Activated T-helper 1 cell treated with anti-CD3 and anti-CD28 coated beads, Interleukin-12 subunit alpha, Interleukin-12 subunit beta, Interleukin-2, Interleukin-4 antibody, amounts not matched to agents 30 ng/mL and 10 ng/mL and 1 ng/mL, durations not matched to agents 14 hours and 24 hours and 36 hours (primary cell): ENCODE measurements at regions not wholly inside any gene's neighbourhood (a gene's known extent, or its start where the extent isn't known, plus 50 kb on each side); places are given as distances from the start of the nearest gene placed in this dataset.

Experiments used
- DNase-seq: peaks from one replicate; pipeline ENCODE4 v3.0.0; 2021; ENCODE audit warnings: low spot score
- H3K27ac Mint-ChIP-seq: one replicate; pipeline ENCODE4 v1.8.0; 2021; ENCODE audit warnings: mild to moderate bottlenecking, mixed read lengths
- H3K27me3 Mint-ChIP-seq: one replicate; pipeline ENCODE4 v1.8.0; 2022; ENCODE audit warnings: mild to moderate bottlenecking, moderate library complexity, mixed read lengths; ENCODE audit not compliant: insufficient read depth
- H3K36me3 Mint-ChIP-seq: one replicate; pipeline ENCODE4 v1.8.0; 2021; ENCODE audit warnings: low read depth, mixed read lengths
- H3K4me1 Mint-ChIP-seq: one replicate; pipeline ENCODE4 v1.8.0; 2021; ENCODE audit warnings: low read depth, mixed read lengths
- H3K4me3 Mint-ChIP-seq: one replicate; pipeline ENCODE4 v1.8.0; 2021; ENCODE audit warnings: mild to moderate bottlenecking, moderate library complexity, mixed read lengths
- H3K9me3 Mint-ChIP-seq: one replicate; pipeline ENCODE4 v1.8.0; 2021; ENCODE audit warnings: mixed read lengths
- intact Hi-C: fragments of 100-400 bp; cut with micrococcal nuclease; formaldehyde crosslinking; loops from one replicate; pipeline ENCODE4 v1.15.1; 2024

- no peak for DNase-seq
- H3K27ac Mint-ChIP-seq, result no peak overlapping the region
- H3K4me3 Mint-ChIP-seq, result no peak overlapping the region
- H3K27me3 Mint-ChIP-seq, result no peaks in the 10 kb centered on the region
- H3K9me3 Mint-ChIP-seq, result no peaks in the 10 kb centered on the region
- no peaks in the 10 kb centered on the region for H3K36me3 Mint-ChIP-seq
- no peaks in the 10 kb centered on the region for H3K4me1 Mint-ChIP-seq
- intact Hi-C loops, result no loop called here
These were observed 68.3 kb upstream of the SLC6A6 start for GRCh38 chr3:14334136-14334535.

GRCh38 chr3:14334936-14335335 lies 67.5 kb upstream of the SLC6A6 start:
- H3K4me3 Mint-ChIP-seq, result no peak overlapping the region
- H3K27me3 Mint-ChIP-seq, result peaks cover 2% of the 10 kb centered on the region
- intact Hi-C loops, result no loop called here
- DNase-seq, result no peak
- H3K36me3 Mint-ChIP-seq, result no peaks in the 10 kb centered on the region
- H3K4me1 Mint-ChIP-seq, result no peaks in the 10 kb centered on the region
- no peaks in the 10 kb centered on the region for H3K9me3 Mint-ChIP-seq
- no peak overlapping the region for H3K27ac Mint-ChIP-seq

DNA sequence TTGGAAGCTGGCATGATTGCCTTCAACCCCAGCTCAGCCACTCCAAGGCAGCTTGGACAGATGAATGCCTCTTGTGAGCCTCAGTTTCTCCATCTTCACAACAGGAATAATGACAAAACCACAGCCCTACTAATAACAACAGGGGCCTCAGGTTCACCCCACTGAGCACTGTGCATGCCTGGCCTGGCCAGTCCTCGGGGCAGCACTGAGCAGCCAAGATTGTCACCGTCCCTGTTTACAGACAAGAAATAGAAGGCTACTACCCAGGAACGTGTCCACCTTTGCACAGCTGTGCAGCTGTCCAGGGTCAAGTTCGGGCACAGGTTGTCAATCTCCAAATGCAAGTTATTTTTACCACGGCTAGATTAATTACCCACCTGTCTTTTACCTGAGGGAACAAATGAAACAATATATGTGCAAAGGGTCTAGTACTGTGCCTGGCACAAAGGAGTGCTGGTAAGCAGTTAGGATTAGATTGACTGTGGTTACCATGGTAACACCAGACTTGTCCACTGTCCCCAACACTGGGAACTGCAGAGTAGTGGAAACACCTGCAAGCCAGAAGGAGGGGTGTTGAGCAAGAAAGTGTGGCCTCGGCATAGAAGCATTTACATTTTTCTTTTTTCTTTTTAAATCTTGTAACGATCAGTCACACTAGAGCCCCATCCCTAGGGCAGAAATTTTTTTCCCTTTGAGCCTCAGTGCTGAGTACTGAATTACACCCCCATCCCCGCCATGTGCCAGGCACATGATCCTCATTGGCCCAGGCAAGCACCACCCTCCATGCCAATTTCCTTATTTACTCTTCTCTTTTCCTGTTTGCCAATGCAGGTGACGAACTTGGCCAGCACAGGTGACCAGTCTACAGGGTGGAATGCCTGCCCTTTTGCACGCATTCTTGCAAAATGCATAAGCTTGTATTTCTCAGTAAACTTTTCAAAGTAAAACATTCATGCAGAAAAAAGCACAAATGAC lies 66.3 kb upstream of the SLC6A6 start:
- intact Hi-C loops, result no loop called here
- Mint-ChIP-seq H3K4me3 (no peak overlapping the region), H3K27ac (no peak overlapping the region), H3K4me1 (no peaks in the 10 kb centered on the region), H3K9me3 (no peaks in the 10 kb centered on the region), H3K36me3 (no peaks in the 10 kb centered on the region), H3K27me3 (peaks cover 2% of the 10 kb centered on the region)
- no peak for DNase-seq

DNA sequence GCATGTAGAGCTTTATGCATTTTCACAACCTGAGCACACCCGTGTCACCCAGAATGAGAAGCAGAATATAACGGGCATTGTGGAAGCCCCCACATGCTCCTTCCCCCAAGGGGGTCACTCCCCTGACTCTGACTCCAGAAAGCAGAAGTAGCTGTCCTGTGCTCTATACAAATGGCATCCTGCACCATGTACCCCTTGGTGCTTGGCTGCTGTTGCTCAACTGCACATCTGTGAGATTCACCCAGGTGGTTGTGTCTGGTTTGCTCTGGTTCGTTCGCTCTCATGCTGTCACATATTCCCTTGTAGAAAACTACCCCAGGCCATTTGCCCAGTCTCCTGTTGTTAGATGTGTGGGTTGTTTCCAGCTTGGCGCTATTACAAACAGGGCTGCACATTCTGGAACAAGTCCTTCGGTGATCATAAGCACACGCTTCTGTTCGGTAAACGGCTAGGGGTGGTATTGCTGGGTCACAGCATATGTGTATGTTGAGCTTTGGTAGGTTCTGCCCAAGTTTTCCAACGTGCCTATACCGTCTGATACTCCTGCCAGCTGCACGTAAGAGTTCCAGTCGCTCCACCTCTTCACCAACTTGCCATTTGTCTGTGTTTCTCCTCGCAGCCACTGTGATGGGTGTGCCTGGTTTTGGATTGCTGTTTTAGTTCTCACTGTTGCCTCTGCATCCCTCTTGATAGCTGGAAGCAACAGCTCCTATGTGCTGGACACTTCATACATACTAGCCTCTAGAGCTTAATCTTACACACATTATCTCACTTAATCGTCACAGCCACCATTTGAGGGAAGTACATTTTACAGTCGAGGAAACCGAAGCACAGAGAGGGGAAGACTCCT lies 65.4 kb upstream of the SLC6A6 start:
- no peak for DNase-seq
- Mint-ChIP-seq H3K27ac (no peak overlapping the region), H3K4me1 (no peaks in the 10 kb centered on the region), H3K4me3 (no peak overlapping the region), H3K36me3 (no peaks in the 10 kb centered on the region), H3K9me3 (no peaks in the 10 kb centered on the region), H3K27me3 (peaks cover 2% of the 10 kb centered on the region)
- intact Hi-C loops, result no loop called here

- Mint-ChIP-seq H3K27ac (no peak overlapping the region), H3K4me1 (no peaks in the 10 kb centered on the region), H3K9me3 (no peaks in the 10 kb centered on the region), H3K27me3 (peaks cover 2% of the 10 kb centered on the region), H3K36me3 (no peaks in the 10 kb centered on the region), H3K4me3 (no peak overlapping the region)
- intact Hi-C loops, result no loop called here
- DNase-seq, result no peak
These were observed 64.6 kb upstream of the SLC6A6 start for GRCh38 chr3:14337828-14338227.

DNA sequence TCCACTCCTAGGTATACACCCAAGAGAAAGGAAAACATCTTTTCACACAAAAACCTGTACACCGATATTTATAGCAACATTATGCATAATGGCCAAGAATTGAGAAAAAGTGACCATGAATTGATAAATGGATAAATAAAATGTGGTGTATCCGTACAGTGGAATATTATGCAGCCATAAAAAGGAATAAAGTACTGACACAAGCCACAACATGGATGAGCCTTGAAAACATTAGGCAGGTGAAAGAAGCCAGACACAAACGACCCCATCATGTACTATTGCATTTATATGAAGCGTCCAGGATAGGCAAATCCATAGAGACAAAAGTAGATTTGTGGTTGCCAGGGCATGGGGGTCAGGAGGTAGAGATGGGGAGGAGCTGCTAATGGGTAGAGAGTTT lies 64.2 kb upstream of the SLC6A6 start:
- H3K9me3 Mint-ChIP-seq, result no peaks in the 10 kb centered on the region
- no peak overlapping the region for H3K4me3 Mint-ChIP-seq
- no peak for DNase-seq
- no peaks in the 10 kb centered on the region for H3K4me1 Mint-ChIP-seq
- H3K27me3 Mint-ChIP-seq, result peaks cover 2% of the 10 kb centered on the region
- H3K27ac Mint-ChIP-seq, result no peak overlapping the region
- intact Hi-C loops, result no loop called here
- no peaks in the 10 kb centered on the region for H3K36me3 Mint-ChIP-seq

- intact Hi-C loops, result no loop called here
- Mint-ChIP-seq H3K9me3 (no peaks in the 10 kb centered on the region), H3K4me1 (no peaks in the 10 kb centered on the region), H3K36me3 (no peaks in the 10 kb centered on the region), H3K27me3 (peaks cover 2% of the 10 kb centered on the region), H3K4me3 (no peak overlapping the region), H3K27ac (no peak overlapping the region)
- no peak for DNase-seq
These were observed 63.4 kb upstream of the SLC6A6 start for GRCh38 chr3:14338898-14339458.

GRCh38 chr3:14340960-14341708 lies 61.3 kb upstream of the SLC6A6 start:
- H3K27me3 Mint-ChIP-seq, result peaks cover 7% of the 10 kb centered on the region
- H3K4me3 Mint-ChIP-seq, result no peak overlapping the region
- intact Hi-C loops, result no loop called here
- H3K4me1 Mint-ChIP-seq, result no peaks in the 10 kb centered on the region
- H3K36me3 Mint-ChIP-seq, result no peaks in the 10 kb centered on the region
- no peak for DNase-seq
- H3K27ac Mint-ChIP-seq, result no peak overlapping the region
- H3K9me3 Mint-ChIP-seq, result no peaks in the 10 kb centered on the region

DNA sequence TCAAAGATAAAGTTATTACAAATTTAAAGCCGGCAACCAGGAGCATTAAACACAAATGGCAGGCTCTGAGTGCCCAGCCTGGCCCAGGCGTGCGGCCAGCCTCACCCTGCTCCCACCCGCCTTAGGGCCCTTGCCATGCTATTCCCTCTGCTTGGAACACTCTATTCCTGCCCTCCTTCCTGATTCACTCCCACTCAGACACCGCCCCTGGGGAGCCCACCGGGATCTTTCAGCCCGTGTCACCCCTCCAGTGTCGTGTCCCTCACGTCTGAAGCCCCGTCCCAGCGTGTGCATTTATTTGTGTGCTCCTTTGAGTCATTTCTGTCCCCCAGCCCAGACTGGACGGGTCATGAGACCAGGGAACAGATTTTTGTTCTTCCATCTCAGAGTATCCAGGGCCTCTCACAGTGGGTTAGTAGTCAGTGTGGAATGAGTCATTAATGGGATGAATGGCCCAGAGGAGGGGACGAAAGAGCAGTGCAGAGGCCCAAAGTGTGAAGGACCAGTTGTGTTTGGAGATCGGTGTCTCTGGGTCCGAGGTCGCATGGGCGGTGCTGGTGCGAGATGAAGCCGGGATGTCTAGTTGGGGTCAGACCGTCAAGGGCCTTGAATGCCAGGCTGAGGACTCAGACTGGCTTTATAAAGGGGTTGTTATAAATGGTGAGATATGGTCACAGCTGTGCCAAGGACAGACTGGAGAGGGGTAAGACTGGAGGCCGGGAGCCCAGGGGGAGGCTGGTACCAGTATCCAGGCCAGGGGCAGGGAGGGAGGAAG lies 58.9 kb upstream of the SLC6A6 start:
- no peak overlapping the region for H3K4me3 Mint-ChIP-seq
- no peaks in the 10 kb centered on the region for H3K36me3 Mint-ChIP-seq
- H3K9me3 Mint-ChIP-seq, result no peaks in the 10 kb centered on the region
- DNase-seq, result no peak
- H3K27me3 Mint-ChIP-seq, result peaks cover 7% of the 10 kb centered on the region
- no peak overlapping the region for H3K27ac Mint-ChIP-seq
- no peaks in the 10 kb centered on the region for H3K4me1 Mint-ChIP-seq
- intact Hi-C loops, result no loop called here

DNA sequence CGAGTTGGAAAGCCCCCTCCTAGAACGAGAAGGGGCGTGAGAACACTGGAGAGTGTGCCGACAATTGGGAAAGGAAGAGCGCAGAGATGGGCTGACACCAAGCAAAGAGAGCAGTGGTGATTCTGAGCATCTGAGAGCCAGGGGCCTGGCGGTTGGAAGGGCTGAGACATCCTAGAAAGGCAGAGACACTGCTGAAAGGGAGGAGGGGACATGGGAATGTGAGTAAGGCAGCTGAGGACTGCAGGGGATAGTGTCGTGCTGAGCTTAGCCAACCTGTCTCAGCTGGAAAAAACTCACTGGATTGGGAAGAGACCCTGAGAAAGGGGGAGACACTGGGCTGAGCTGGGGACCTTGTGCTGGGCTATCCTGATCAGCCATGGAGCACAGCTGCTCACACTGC lies 58.1 kb upstream of the SLC6A6 start:
- DNase-seq, result no peak
- no peaks in the 10 kb centered on the region for H3K36me3 Mint-ChIP-seq
- H3K27me3 Mint-ChIP-seq, result peaks cover 8% of the 10 kb centered on the region
- intact Hi-C loops, result no loop called here
- H3K4me3 Mint-ChIP-seq, result no peak overlapping the region
- H3K9me3 Mint-ChIP-seq, result no peaks in the 10 kb centered on the region
- no peak overlapping the region for H3K27ac Mint-ChIP-seq
- no peaks in the 10 kb centered on the region for H3K4me1 Mint-ChIP-seq

DNA sequence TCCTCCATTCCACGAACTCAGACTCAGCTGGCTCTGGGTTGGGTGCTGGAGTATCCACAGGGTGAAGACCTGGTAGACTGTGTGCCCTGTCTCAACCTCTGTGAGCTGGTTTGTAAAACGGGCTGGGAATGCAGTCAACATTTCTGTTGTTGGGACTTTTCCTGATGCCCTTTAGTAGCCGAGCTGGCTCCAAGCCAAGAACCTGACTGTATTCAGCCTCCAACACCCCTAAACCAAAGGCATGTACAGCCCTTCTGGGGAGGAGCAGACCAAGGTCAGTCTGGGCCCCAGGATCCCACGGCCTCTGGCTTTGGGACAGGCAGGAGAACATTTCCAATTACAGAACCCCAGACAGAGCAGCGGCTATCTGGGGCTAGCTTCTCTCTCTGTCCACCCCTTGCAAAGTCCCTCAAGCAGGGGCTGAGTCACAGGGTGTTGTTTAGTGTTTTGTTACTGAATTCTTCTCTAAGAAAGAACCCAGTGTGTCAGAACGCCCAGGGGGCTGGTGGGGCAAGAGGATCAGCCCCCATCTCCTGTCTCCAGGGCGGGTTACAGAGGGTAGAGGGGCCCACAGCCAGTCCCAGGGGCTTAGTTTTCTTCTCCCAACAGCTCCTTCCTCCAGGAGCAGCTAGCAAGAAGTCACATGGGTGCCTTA lies 56.8 kb upstream of the SLC6A6 start:
- intact Hi-C loops, result no loop called here
- H3K4me3 Mint-ChIP-seq, result no peak overlapping the region
- H3K27ac Mint-ChIP-seq, result no peak overlapping the region
- no peaks in the 10 kb centered on the region for H3K36me3 Mint-ChIP-seq
- H3K27me3 Mint-ChIP-seq, result peaks cover 7% of the 10 kb centered on the region
- H3K4me1 Mint-ChIP-seq, result no peaks in the 10 kb centered on the region
- H3K9me3 Mint-ChIP-seq, result no peaks in the 10 kb centered on the region
- DNase-seq, result no peak
